NCI-H526 (cell line): ENCODE measurements at regions not wholly inside any gene's neighbourhood (a gene's known extent, or its start where the extent isn't known, plus 50 kb on each side); places are given as distances from the start of the nearest gene placed in this dataset.
"Not testable (repeated sequence)": the region's sequence is repeated elsewhere in the genome, so short reads cannot be mapped to it uniquely, and the experiment has no call there.

Experiments
- DNase-seq, 2 experiments: peaks; one replicate each; lab custom pipeline; 2025; lab: John Stamatoyannopoulos, UW

DNA sequence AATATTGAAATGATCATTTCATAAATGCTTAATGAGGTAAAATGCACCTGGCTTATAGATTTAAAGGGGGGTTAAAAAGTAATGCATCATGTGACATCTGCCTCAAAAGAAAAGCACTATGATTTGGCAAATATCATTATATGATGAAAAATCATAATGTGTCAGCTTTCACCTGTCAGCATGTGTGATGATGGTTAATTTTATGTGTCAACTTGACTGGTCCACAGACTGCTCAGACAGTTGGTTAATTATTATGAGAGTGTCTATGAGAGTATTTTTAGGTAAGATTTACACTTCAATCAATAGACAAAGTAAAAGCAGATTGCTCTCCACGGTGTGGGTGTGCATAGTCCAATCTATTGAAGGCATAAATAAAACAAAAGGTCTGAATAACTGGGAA, 1986.7 kb downstream of the PCDH7 start:
- DNase-seq = no peak

DNA sequence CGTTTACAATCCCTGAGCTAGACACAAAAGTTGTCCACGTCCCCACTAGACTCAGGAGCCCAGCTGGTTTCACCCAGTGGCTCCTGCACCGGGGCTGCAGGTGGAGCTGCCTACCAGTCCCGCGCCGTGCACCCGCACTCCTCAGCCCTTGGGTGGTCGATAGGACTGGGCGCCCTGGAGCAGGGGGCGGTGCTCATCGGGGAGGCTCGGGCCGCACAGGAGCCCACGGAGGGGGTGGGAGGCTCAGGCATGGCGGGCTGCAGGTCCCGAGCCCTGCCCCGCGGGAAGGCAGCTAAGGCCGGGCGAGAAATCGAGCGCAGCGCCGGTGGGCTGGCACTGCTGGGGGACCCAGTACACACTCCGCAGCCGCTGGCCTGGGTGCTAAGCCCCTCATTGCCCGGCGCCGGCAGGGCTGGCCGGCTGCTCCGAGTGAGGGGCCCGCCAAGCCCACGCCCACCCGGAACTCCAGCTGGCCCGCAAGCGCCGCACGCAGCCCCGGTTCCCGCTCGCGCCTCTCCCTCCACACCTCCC, 1996.0 kb downstream of the PCDH7 start:
- not testable (repeated sequence) for DNase-seq

DNA sequence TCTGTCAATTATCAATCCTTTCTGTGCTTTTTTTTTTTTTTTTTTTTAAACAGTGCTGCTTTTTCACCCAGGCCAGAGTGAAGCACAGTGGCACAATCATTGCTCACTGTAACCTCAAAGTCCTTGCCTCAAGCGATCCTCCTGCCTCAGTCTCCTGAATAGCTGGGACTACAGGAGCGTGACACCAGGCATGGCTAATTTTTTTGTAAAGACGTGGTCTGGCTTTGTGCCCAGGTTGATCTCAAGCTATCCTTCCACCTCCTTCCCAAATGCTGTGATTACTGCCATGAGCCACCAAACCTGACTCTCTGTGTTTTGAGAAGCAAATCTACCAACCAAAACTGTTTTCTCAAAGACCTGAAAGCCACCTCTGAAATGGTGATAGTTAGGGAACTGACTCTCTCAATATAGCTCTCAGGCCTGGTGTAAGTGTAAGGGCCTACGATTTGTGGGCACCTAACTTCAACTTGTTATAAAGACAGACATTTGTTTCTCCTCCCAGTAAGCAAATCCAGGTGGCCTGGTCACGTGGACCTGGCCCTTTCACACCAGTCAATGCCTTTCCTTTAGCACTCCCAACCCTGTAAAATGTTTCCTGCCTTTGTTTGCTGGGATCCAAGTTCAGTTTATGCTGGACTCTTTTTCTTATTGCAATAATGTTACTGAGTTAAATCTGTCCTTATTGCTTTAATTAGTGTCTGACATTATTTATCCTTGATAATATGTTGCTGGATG, 2015.9 kb downstream of the PCDH7 start:
- DNase-seq = no peak

GRCh38 chr4:32744211-32744610, 2024.0 kb downstream of the PCDH7 start:
- DNase-seq = no peak

DNA sequence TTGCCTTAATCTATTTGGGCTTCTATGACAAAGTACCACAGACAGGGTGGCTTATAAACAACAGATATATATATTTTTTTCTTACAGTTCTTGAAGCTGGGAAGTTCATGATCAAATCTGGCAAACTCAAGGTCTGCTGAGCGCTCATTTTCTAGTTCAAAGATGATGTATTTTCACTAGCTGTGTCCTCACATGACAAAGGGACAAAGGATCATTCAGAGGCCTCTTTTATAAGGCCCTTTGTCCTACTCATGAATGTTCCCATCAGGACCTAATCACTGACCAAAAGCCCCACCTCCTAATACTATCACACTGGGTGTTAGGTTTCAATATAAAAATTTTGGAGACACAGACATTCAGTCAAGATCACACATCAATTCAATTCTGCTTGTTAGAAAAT, 2025.2 kb downstream of the PCDH7 start:
- DNase-seq = no peak

DNA sequence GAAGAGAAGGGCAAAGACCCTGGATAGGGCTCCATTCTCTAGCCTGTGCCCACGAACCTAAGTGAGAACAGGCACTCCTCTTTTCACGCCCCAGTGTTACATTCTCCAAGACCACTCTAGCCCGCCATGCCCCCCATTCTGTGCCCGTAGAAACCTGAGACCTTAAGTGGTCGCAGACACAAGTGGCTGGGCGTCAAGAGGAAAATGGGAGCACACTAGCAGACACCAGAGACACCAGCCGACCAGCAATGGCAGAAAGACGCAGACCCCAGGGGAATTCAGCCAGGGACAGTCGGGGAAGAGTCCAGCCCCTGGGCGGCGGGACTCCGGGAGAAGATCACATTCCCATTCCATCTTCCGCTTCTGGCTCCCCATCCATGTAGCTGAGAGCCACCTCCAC, 2027.9 kb downstream of the PCDH7 start:
- DNase-seq = no peak

DNA sequence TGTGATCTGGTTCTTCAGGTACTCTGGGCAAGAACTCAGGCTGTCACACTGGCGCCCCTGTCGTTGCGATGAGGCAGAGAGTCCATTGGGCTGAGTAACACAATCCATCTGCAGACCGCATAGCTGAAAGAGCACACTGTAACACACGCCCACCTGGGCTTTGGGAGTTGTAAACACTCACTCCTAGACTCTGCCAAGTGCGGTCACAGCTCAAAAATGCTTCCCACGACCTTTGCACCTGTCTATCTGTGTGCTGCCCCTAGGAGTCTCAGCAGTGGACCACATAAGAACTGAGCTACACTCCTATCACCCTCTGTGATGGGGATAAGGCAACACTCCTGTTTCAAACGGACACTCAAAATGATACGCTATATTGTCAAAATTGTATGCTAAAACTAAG, 2028.3 kb downstream of the PCDH7 start:
- DNase-seq = no peak

- DNase-seq = no peak
Measured at GRCh38 chr4:32752962-32753361, 2032.8 kb downstream of the PCDH7 start.

DNA sequence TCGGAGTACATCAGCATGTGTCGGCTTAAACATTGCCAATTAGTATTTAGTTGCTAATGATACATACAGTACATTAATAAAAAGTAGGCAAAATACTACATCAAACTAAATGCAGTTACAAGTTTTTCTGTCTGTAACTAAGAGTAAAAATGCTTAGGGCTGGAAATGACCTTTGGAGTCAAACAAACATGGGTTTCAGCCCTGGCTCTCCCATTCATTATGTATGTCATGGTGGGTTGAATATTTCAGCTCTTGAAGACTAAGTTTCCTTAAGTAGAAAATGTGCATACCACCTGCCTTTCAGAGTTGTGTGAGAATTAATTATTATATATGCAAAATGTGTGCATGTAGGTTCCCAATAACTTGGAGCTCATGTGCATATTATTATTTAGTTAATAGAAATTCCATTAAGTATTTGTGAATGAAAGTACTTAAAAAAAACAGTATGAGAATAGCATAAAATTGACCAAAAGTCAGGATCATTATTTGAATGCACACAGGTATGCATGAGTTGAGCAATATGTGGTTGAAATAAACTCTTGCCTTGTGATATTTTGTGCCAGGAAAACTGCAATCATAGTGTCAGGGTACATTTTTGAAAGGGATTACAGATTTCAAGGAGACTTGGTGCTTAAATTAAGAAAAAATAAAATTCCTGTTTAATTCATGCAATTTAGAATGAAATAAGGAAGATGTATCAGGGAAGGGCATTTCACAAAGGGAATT, 2048.7 kb downstream of the PCDH7 start:
- DNase-seq = no peak

GRCh38 chr4:32771491-32771890, 2051.3 kb downstream of the PCDH7 start:
- no peak for DNase-seq

DNA sequence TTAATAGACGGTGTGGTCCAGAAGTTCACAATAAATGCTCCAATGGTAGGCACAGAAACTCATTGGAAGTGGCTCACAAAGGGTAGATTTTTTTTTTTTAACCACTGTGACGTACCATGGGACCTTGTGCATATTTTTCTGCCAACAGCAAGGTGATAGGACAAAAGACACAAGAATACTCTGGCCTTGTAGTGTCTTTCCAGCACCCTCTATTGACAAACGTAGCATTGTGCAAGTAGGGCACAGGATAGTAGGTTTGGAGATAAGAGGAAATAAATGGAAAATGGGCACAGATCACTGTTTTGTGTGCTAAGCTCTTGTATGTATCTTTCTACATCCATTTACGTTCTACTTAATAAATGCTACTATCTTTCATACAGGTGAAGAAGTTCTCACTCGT, 2054.9 kb downstream of the PCDH7 start:
- peak; percentile 7 to 38 for DNase-seq

DNA sequence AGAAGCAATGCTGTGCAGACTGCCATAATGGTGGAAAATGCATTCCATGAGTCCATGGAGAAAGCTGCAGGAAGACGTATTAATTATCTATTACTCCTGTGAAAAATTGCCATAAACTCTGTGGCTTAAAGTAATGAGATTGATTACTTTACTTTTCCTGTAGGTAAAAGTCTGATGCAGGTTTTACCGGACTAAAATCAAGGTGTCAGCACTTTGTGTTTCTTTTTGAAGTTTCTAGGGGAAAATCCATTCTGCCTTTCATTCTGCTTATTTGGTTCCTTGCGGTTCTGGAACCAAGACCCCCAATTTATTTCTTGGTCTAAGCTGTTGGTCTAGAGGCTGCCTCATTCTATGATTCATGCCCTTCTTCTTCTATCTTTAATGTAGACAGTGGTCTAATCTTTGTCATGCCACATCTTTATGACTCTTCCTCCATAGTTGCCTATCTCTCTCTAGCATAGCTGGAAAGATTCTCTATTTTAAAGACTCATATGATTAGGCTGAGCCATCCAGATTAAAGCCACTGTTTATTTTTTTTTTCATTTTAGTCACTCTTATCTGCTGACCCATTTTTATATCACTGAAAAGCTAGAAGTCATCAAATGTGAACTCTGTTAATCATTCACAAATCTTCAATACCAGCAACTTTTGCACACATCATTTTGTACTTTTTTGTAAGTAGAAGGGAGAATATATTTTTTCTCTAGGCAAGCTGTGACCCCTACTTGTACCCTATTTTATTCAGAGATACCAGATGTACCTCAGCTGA, 2056.4 kb downstream of the PCDH7 start:
- no peak for DNase-seq

- no peak for DNase-seq
Measured at GRCh38 chr4:32778025-32778424, 2057.9 kb downstream of the PCDH7 start.

- no peak for DNase-seq
Measured at GRCh38 chr4:32778938-32779337, 2058.8 kb downstream of the PCDH7 start.

DNA sequence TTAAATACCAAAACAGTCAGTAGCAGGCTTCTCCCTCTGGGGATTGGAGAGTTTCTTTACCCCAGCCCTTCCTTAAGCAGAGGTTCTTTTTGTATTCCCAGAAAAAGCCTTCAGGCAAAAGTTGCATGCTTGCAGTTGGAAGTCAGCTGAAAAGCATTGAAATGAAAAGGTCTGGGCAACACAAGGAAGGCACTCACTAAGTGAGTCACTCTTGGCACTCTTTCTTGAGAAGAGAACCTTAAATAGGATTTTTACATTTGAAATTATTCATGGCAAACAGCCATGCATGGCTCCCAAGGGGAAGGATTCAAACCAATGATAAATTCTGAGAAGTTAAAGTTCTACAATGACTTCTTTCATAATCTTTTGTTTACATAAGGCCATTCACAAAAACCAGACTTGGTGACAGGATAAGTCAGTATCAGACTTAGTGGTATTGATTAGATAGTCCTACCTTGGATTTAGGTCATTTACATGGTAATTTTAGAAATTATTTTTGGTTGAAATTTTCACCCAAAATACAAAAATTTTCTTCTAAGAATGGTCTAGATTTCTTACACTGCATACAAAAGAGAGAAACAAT, 2068.9 kb downstream of the PCDH7 start:
- DNase-seq = no peak

GRCh38 chr4:32790803-32791202, 2070.6 kb downstream of the PCDH7 start:
- no peak for DNase-seq

DNA sequence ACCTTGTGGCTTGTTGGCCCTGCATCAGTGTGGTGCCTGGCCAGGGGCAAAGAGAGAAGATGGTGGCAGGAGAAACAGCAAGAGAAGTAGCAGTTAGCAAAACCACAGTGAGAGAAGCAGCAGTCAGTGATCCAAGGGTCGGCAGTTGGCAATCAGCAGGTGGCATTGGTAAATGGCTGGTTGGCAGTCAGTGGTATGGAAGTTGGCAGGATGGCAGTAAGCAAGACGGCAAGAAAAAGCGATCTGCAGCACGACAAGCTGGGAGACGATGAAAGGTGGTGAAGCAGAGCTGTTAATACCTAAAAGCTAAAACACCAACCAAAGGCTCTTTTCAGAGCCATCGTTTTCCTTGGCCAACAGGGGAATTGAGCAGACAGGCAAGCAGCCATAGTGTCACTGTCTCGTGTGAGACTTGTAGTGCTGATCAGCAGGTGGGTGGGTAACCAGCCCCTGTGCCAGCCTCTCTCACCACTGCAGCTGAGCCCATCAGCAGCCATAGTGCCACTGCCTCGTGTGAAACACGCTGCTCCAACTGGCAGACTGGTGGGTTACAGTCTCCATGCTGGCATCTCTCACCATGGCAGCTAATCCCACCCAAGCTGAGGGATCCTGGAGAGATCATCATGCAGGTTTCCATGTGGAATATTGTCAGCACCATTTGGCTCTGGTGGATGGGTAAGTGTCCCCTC, 2078.4 kb downstream of the PCDH7 start:
- no peak for DNase-seq

GRCh38 chr4:32824336-32824735, 2104.2 kb downstream of the PCDH7 start:
- DNase-seq = no peak

DNA sequence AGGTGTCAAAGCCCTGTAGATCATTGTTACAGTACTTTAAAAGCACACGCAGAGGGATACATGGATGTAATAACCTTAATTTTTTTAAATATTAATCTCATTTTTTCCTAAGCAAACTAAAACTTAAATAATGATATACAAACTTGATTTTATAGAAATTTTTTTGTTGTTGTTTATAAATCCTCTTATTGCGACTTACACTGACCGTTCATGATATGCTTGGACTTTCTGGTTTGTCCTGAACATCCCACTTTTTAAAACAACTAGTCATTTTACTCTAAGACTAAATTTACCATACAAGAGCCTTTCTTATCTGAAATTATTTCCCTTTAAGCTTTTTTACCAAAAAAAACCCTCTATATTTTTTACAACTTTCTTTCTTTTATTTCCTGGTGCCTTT, 2106.0 kb downstream of the PCDH7 start:
- no peak for DNase-seq

DNA sequence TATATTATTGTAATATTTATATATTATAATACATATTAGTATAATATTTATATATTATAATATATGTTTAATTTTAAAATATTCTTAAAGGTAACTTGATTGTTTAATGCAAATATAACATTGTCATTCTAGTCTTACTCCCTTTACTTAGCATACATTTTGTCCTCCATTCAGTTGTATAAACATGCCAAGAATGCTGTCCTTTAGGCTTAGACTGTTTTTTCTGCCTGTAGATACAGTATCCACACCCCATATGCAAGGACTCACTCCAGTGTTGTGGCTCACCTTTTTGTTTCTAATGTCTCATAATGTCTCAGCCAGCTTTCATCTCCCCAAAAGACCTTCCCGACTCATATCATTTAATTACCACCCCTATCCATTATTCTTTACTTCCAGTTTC, 2110.0 kb downstream of the PCDH7 start:
- no peak for DNase-seq

DNA sequence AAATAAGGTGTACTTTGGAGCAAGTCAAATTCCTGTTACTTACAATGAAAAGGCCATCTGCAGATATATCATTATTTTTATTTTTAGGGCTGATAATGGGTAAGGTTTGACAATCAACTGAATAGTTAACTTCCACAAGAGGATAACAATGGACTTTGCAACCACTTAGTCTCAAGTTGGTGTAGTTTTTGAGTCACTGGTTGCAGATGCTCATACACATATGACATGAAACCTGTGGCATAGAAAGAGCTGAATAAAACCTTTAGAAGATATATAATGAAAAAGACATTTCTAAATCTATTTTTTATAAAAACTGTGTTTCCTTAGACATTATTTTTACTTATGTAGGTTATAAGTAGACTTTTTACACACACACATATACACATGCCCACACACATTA, 2110.9 kb downstream of the PCDH7 start:
- DNase-seq = no peak
